Omental fat pad (tissue), 3 donors: ENCODE measurements at regions not wholly inside any gene's neighbourhood (a gene's known extent, or its start where the extent isn't known, plus 50 kb on each side); places are given as distances from the start of the nearest gene placed in this dataset.

Experiments
- ATAC-seq: fragments of 150-250 bp; one replicate; pipeline ENCODE4 v1.9.1; 2016; ENCODE audit warnings: mild to moderate bottlenecking, moderate library complexity; ENCODE audit not compliant: low FRiP score
- DNase-seq: peaks from one replicate; pipeline ENCODE4 v3.0.0-alpha.2; 2019; ENCODE audit warnings: low spot score
- CTCF ChIP-seq, 3 donors: fragments of 450-650 bp; IDR thresholded peaks; one replicate each; pipeline ENCODE4 v1.5.1; 2016 to 2017; ENCODE audit warnings: antibody characterized with exemption in 3 of 3, mild to moderate bottlenecking in 3 of 3, moderate library complexity in 2 of 3

DNA sequence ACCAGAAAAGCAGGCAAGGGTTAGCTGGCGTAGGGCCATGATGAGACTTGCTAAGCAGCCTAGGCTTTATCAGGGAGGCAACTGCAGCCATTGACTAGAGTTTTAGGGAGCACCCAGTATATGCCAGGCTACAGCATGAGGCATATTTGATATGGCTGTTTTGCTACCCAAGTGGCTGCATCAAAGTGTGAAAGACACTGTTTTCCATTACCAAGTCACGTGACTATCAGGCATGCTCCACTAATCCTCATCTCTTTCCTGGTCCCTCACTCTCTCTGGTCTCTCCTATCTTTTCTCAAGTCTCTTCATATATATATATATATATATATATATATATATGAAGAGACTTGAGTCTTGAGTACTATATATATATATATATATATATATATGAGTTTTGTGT is 206.7 kb upstream of the POU3F1 start:
- TF ChIP-seq CTCF (IDR thresholded peaks at IDR 0.05): no peak
- DNase-seq (no peak), ATAC-seq (no peak)

DNA sequence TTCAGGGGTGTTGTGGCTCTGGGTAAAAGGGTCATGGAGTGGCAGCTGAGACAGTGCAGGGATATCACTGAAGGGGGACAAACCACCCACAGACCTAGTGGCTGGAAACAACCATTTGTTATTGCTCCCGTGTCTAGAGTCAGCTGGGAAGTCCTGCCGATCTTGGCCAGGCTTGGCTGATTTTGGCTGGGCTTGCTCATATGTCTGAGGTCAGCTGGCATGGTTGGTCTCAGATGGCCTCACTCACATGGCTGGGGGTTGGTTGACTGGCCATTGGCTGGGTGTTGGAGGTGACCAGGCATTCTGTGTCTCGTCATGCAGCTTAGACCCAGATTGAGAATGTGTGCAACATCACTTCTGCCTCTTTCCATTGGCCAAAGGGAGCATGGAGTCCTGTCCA is 203.8 kb upstream of the POU3F1 start:
- no peak for TF ChIP-seq CTCF (IDR thresholded peaks at IDR 0.05)

DNA sequence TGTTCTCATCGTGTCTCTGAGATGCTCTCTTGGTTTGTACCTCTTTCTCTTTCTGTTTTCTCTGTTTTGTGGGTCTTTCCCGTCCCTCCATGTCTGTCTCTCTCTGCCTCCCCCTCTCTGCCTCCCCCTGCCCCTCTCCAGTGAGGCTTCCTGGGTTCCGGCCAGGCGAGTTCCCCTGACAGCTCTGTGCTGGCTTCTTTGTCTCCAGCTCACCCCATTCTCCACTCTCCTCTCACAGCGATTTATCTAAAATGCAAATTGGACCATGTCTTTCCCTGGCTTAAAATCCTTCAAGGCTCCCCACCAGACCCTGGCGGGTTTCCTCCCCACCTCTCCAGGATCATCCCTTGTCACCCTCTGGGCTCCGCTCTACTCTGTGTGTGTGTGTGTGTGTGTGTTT is 202.4 kb upstream of the POU3F1 start:
- no peak for ATAC-seq
- no peak for TF ChIP-seq CTCF (IDR thresholded peaks at IDR 0.05)
- no peak for DNase-seq

More for the DNA sequence above, 203.8 kb upstream of the POU3F1 start:
- no peak for DNase-seq
- ATAC-seq: no peak

GRCh38 chr1:38246955-38247952 is 200.7 kb upstream of the POU3F1 start:
- TF ChIP-seq CTCF (IDR thresholded peaks at IDR 0.05): no peak
- no peak for DNase-seq
- ATAC-seq: no peak

- no peak for TF ChIP-seq CTCF (IDR thresholded peaks at IDR 0.05)
- DNase-seq (no peak), ATAC-seq (no peak)
Observed at GRCh38 chr1:38244218-38244845, 197.7 kb upstream of the POU3F1 start.

DNA sequence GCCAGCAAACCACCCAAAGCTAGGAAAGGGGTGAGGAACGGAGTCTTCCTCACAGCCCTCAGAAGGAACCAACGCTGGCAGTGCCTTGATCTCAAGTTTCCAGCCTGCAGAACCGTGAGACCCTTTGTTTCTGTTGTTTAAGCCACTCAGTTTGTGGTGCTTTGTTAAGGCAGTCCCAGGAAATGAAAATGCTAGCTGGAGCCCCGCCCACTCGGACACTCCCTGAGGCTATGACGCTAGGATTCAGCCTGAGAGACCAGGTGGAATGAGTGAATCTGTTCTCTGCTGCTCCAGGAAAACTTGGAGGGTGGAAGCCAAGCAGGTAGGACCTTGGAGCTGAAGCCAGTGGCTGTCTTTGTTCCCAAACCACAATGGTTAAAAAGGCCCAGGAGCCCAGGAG is 196.5 kb upstream of the POU3F1 start:
- no peak for DNase-seq
- TF ChIP-seq CTCF (IDR thresholded peaks at IDR 0.05): no peak
- no peak for ATAC-seq
